ENCODE measurements at regions not wholly inside any gene's neighbourhood (a gene's known extent, or its start where the extent isn't known, plus 50 kb on each side); places are given as distances from the start of the nearest gene placed in this dataset.

DNA sequence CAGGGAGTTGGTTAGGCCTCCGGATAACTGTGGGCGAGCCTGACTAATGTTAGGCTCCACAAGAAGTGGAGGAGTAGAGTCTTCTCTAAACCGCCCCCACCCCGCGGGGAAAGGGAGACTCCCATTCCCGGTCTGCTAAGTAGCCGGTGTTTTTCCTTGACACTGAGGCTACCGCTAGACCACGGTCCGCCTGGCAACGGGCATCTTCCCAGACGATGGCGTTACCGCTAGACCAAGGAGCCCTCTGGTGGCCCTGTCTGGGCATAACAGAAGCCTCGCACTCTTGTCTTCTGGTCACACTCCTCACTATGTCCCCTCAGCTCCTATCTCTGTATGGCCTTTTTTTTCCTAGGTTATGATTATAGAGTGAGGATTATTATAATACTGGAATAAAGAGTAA, 1410.7 kb downstream of the UQCRFS1 start:
- peak; percentile 32; the same call in 1 of the 2 replicates for TF ChIP-seq RAD21 (IDR thresholded peaks at IDR 0.05; ENCODE audit: low read depth)

DNA sequence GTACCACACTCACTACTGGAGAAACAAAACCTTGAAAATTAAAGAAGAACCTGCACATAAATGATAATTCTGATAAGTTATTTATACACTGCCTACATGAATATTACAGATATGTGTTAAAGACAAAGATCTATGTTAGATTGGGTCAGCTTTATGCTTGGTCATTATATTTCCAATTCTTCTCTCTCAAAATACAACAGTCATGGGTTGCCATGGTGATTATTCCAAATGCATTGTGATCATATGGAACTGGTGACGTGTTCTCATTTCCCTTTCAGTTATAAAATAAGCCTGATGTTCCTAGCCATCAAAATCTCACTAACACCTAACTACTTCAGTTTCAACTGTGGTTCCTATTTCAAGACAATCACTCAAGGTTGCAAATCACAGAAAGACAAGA, 1416.4 kb downstream of the UQCRFS1 start:
- TF ChIP-seq TCF12 (IDR thresholded peaks at IDR 0.05; ENCODE audit: low read depth) (no peak), CREB1 (IDR thresholded peaks at IDR 0.05; ENCODE audit: low read depth) (no peak), YY1 (IDR thresholded peaks at IDR 0.05; ENCODE audit: low read depth) (no peak), NFIC (IDR thresholded peaks at IDR 0.05) (no peak), TAF1 (IDR thresholded peaks at IDR 0.05; ENCODE audit: low read depth) (no peak), EP300 (IDR thresholded peaks at IDR 0.05; ENCODE audit: borderline replicate concordance) (no peak), USF1 (IDR thresholded peaks at IDR 0.05) (no peak)
- TF ChIP-seq, protein P1, sequence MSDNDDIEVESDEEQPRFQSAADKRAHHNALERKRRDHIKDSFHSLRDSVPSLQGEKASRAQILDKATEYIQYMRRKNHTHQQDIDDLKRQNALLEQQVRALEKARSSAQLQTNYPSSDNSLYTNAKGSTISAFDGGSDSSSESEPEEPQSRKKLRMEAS (IDR thresholded peaks at IDR 0.05), result no peak

- TF ChIP-seq YY1 (IDR thresholded peaks at IDR 0.05; ENCODE audit: low read depth), result no peak
- no peak for TF ChIP-seq EP300 (IDR thresholded peaks at IDR 0.05; ENCODE audit: borderline replicate concordance)
- no peak for TF ChIP-seq REST (IDR thresholded peaks at IDR 0.05; ENCODE audit: low read depth)
- TF ChIP-seq TCF12 (IDR thresholded peaks at IDR 0.05; ENCODE audit: low read depth), result no peak
- no peak for TF ChIP-seq EGR1 (IDR thresholded peaks at IDR 0.05)
- no peak for TF ChIP-seq USF1 (IDR thresholded peaks at IDR 0.05)
- no peak for TF ChIP-seq RAD21 (IDR thresholded peaks at IDR 0.05; ENCODE audit: low read depth)
- TF ChIP-seq FOXM1 (IDR thresholded peaks at IDR 0.05; ENCODE audit: borderline replicate concordance, low read depth), result no peak
- no peak for TF ChIP-seq CEBPB (IDR thresholded peaks at IDR 0.05)
- TF ChIP-seq TEAD4 (IDR thresholded peaks at IDR 0.05), result no peak
- no peak for TF ChIP-seq TAF1 (IDR thresholded peaks at IDR 0.05; ENCODE audit: low read depth)
- TF ChIP-seq NFIC (IDR thresholded peaks at IDR 0.05), result no peak
- TF ChIP-seq, protein P1 (IDR thresholded peaks at IDR 0.05), result no peak
- no peak for TF ChIP-seq CREB1 (IDR thresholded peaks at IDR 0.05; ENCODE audit: low read depth)
- no peak for TF ChIP-seq ZBTB7A (IDR thresholded peaks at IDR 0.05; ENCODE audit: low read depth)
Measured at GRCh38 chr19:27796073-27796472, 1416.9 kb downstream of the UQCRFS1 start.

GRCh38 chr19:27795369-27795768, 1417.6 kb downstream of the UQCRFS1 start:
- TF ChIP-seq EP300 (IDR thresholded peaks at IDR 0.05; ENCODE audit: borderline replicate concordance), result no peak
- TF ChIP-seq, protein P1 (IDR thresholded peaks at IDR 0.05), result no peak
- no peak for TF ChIP-seq EGR1 (IDR thresholded peaks at IDR 0.05)
- TF ChIP-seq RAD21 (IDR thresholded peaks at IDR 0.05; ENCODE audit: low read depth), result no peak
- TF ChIP-seq TAF1 (IDR thresholded peaks at IDR 0.05; ENCODE audit: low read depth), result no peak

DNA sequence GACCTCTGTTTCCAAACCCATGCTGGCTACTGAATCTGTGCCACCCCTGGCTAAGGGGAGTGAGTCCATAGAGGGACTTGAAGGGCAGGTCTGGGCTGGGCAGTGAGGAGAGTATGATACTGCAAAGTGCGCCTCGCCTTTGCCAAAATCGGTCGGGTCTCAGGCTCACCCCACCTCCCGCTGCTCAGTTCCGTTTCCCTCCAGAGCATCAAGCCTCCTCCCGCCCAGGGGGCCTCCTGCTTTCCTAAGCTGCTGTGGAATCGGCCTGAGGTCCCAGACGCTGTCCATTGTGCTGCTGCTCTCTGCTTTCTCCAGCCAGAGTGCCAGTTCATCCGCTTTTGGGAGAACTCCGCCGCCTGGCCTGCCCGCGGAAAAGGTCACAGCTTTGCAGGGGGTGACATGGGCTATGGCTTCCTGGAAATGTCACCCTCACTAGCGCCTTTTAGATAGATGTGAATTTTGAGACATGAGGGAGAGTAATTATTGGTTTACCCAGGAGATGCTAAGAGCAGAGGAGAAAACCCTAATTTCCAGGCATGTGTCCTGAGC, 1418.4 kb downstream of the UQCRFS1 start:
- TF ChIP-seq NFIC (IDR thresholded peaks at IDR 0.05) (no peak), EP300 (IDR thresholded peaks at IDR 0.05; ENCODE audit: borderline replicate concordance) (no peak), REST (IDR thresholded peaks at IDR 0.05; ENCODE audit: low read depth) (peak; percentile 82), TCF12 (IDR thresholded peaks at IDR 0.05; ENCODE audit: low read depth) (no peak)

DNA sequence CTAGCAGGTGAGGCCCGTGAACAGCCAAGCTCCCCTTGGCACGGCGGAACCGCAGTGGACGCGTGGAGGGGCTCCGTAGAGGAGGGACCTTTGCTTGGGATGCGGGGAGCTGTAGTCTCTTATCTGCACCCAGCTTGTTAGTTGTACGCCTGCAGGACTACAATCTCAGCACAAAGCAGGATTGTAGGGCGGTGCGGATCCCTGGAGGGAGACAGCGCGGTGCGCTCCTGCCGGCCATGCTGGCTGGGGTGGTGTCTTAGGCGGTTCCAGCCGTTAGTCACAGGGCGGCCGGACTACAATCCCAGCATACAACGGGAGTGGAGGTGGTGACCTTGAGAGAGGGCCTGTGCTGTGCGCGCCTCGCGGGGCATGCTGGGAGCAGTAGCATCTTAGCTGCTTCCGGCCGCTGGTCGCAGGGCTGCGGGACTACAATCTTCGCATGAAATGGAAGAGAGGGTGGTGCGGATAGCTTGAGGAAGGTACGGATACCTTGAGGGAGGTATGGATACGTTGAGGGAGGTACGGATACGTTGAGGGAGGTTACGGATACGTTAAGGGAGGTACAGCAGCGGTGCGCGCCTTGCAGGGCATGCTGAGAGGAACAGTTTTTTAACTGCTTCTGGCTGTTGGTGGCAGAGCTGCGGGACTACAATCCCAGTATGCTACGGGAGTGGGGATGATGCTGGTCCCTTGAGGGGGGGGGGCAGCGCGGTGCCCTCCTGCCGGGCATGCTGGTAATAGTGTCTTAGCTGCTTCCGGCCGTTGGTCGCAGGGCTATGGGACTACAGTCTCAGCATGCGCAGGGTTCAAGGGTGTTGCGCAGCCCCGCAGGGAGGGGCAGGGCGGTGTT, 1419.1 kb downstream of the UQCRFS1 start:
- TF ChIP-seq YY1 (IDR thresholded peaks at IDR 0.05; ENCODE audit: low read depth) (peak; percentile 87), FOXM1 (IDR thresholded peaks at IDR 0.05; ENCODE audit: borderline replicate concordance, low read depth) (peak; percentile 18; the same call in 1 of the 2 replicates), CEBPB (IDR thresholded peaks at IDR 0.05) (0 out of 2 replicates have a peak, but pooled peaks have one; percentile 4), NFIC (IDR thresholded peaks at IDR 0.05) (no peak), TAF1 (IDR thresholded peaks at IDR 0.05; ENCODE audit: low read depth) (peak; percentile 74), RAD21 (IDR thresholded peaks at IDR 0.05; ENCODE audit: low read depth) (no peak), TEAD4 (IDR thresholded peaks at IDR 0.05) (no peak), ZBTB7A (IDR thresholded peaks at IDR 0.05; ENCODE audit: low read depth) (no peak), TCF12 (IDR thresholded peaks at IDR 0.05; ENCODE audit: low read depth) (0 out of 2 replicates have a peak, but pooled peaks have one; percentile 22), CREB1 (IDR thresholded peaks at IDR 0.05; ENCODE audit: low read depth) (no peak), USF1 (IDR thresholded peaks at IDR 0.05) (peak; percentile 38), EP300 (IDR thresholded peaks at IDR 0.05; ENCODE audit: borderline replicate concordance) (0 out of 2 replicates have a peak, but pooled peaks have one; percentile 4), REST (IDR thresholded peaks at IDR 0.05; ENCODE audit: low read depth) (no peak), EGR1 (IDR thresholded peaks at IDR 0.05) (0 out of 2 replicates have a peak, but pooled peaks have one; percentile 3)
- TF ChIP-seq, protein P1 (IDR thresholded peaks at IDR 0.05), result peak; percentile 77

Measured in Ishikawa (cell line).